ENCODE measurements at regions not wholly inside any gene's neighbourhood (a gene's known extent, or its start where the extent isn't known, plus 50 kb on each side); places are given as distances from the start of the nearest gene placed in this dataset.

DNA sequence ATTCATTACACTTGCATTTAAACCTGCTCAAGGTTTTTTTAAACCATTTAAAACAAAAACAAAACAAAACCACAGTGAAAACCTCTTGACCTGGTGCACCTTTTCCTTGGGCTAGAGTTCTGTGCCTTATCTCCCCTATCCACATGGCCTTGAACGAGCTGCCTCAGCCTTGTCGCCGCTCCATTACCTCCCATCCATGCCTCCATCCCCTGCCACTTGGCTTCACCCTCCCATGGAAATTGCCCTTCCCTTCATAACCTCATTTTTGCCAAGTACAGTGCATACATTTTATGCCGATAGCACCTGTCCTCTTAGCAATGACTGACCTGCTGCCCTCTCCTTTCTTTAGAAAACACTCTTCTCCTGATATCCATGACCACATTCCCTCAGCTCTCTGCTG, 188.6 kb upstream of the ASIC2 start:
- DNase-seq, result no peak

GRCh38 chr17:33482636-33483035, 189.5 kb upstream of the ASIC2 start:
- DNase-seq, result no peak

DNA sequence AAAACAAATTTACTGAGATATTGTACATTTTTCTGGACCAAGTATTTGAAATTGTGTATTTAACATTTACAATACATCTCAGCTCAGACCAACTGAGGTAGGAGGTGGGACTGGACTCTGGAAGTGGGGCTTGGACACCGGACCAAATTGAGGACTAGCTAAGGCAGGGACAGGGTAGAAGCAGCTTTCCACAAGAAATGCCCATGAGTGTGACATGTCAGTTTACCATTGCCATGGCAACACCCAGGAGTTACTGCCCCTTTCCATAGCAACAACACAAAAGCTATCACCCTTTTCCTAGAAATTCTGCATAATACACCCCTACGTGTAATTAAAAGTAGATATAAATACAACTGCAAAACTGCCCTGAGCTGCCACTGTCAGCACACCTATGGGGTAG, 191.5 kb upstream of the ASIC2 start:
- DNase-seq, result no peak

- DNase-seq, result no peak
These were observed 193.2 kb upstream of the ASIC2 start for GRCh38 chr17:33486135-33486885.

DNA sequence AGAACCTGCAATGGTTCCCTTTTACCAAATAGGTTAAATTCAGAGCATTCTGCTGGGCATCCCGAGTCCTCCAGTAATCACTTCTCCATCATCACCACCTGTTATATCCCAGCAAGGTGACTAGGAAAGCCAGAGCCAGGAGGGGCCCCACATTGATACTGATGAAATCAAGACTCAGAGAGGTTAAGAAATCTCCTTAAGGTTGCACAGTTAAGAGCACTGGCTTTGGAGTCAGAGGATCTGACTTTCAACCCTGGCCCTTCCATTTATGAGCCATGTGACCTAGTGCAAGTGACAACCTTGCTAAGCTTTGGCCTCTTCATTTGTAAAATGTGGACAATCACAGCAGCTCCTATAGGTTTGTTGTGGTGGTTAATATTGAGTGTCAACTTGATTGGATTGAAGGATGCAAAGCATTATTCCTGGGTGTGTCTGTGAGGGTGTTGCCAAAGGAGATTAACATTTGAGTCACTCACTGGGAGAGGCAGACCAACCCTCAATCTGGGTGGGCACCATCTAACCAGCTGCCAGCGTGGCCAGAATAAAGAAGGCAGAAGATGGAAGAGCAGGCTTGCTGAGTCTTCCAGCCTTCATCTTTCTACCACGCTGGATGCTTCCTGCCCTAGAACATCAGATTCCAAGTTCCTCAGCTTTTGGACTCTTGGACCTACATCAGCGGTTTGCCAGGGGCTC, 194.2 kb upstream of the ASIC2 start:
- no peak for DNase-seq

- DNase-seq, result no peak
These were observed 198.9 kb upstream of the ASIC2 start for GRCh38 chr17:33491871-33492481.

DNA sequence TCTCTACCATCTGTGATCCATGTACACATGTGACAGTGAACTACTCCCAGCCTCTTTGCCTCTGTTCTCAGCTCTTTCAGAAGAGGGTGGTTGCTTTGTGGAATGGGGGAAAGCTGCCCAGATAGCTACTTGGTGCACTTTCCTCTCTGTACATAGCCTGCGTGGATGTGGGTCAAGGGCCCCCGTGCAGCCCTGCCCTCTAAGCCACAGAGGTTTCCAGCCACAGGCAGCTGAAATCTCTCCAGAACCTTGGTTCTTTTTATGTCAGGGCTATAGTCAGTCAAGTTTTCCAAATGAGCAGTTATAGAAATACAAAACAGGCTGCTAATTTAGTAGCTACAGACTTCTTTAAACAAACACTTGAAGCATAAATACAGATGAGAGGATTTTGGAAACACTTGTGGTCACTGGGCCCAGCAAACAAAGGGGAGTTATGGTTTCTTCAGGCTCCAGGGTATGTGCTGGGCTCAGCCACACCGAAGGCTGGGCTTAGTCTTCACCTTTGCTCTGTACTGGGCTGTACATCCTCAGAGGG, 199.7 kb upstream of the ASIC2 start:
- DNase-seq, result no peak

DNA sequence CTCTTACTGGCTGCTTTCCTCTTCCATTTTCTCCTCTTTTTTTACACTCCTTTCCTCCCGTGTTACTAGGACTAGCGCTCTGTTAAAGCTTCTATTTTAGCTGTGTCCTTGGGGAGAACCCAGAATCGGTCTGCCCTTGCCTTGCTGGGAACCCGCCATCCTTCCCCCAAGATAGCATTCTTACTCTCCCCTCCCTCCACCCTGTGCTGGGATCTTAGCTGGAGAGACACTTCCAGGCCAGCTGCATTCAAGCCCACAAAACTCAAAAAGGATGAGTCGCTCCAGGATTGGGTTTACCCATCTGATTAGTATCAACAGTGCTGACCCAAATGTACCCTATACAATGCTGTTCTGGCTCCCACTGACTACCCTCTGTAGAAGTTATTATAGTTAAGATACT, 200.5 kb upstream of the ASIC2 start:
- no peak for DNase-seq

- no peak for DNase-seq
These were observed 201.1 kb upstream of the ASIC2 start for GRCh38 chr17:33494151-33494550.

DNA sequence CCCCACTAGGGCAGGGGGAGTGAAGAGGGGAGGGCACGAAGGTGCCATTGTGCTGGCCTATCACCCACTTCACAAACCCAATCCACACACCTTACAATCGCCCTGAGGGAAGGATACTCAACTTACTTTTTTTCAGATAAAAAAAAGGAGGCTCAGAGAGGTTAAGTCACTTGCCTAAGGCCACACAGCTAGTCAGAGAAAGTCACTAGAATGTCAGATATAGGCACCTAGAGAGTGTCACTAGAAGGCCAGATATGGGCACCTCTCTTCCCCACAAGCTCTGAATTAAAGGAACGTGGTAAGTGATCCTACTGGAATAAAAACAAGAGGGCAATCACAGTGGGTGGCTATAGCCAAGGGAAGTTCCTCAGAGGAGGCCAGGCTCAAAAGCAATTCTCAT, 204.5 kb upstream of the ASIC2 start:
- DNase-seq, result no peak

DNA sequence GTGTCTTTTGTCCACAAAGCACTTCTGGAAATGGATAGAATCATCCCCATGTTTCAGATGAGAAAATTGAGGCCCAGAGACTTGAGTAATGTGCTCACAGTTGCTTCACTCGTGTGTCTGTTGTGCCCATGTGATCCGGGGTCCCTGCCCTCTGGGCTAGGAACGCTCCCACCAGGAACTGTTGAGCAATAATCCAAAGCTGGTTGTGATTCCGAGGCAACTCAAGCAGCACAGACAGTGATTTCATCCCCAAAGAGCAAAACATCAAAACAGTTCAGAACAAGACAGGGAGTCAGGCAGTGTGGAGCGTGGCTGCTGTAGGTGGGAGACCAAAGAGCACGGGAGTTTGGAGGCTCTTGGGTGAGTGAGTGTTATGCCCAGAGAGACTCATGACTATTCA, 205.0 kb upstream of the ASIC2 start:
- no peak for DNase-seq

- no peak for DNase-seq
These were observed 205.9 kb upstream of the ASIC2 start for GRCh38 chr17:33499040-33499439.

DNA sequence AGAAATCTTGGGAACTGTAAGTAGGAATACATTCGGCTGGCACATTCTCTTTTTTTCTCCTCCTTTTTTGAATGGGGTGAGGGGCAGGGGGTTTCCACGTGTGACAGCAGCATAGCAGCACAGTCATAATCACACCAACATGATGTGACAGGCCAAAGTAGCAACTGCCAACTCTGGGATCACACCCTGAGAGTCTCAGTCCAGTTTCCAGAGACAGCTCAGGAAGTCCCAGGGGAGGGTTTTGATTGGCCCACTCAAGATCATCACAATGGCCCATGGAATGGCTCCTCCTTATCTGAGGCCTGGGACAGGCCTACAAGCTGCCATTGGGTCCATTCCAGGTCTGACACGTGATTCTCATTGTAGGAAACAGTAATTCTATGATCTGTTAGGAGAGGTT, 207.1 kb upstream of the ASIC2 start:
- DNase-seq, result no peak

DNA sequence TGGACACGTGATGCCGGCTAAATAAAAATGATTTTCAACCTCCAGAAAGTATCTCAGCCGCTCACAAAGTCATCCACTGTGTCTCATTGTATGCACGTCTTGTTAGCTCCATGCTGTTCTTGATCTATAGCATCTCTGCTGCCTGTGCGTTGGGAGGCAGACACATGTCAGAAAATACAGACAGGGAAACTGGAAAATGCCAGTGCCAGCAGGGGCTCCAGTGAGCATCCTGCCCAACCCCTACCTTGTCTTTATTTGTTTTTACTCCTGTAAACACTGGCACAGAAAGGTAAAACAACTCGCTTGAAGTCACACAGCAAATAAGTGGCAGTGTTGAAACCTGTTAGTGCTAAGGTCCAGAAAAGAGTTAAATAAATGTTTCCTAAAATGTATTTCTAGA, 208.1 kb upstream of the ASIC2 start:
- DNase-seq, result no peak

DNA sequence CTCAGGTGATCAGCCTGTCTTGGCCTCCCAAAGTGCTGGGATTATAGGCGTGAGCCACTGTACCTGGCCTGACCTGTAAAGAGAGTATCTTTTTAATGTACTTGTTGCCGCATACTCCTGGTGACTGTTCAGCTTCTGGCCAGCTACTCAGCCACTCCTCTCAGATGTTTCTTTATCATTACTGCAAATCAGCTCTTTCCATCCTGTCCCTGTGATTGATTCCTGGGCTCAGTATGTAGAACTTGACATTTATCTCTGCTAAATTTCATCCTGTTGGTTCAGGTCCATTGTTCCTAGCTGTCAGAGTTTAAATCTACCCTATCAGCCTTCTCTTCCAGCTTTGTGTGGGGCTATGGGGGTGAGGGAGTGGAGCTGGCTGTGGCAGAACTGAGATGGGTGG, 211.5 kb upstream of the ASIC2 start:
- DNase-seq, result no peak

DNA sequence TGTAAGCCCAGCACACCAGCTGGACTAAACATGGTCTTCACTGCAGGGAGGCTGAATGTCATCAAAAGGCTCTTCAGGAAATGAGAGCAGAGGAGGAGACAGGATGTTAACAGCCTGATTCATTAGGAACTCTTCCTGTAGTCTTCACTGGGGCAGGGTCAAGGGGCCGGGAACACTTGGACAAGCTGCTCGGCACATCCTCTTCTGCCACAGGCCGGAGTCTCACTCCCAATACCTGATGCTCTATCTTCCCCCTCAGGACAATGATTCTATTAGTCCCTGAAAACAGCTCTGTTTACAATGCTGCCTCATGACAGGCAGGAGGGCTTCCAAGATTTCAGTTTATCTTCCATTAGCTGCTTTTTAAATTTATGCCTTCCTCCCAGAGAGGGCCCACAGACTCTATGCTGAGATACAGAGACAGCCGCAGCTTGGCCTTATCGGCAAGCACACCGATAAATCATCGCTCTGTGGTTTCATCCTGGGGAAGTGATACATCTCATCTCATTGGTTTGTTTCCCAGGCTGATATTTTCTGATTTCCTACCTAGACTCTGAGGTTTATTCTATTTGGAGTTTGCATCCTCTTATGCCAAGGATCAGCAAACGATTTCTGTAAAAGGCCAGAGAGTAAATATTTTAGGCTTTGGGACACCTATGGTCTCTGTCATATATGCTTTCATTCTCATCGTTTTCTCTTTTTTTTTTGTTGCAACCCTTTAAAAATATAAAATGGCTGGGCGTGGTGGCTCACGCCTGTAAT, 214.0 kb upstream of the ASIC2 start:
- DNase-seq, result no peak

DNA sequence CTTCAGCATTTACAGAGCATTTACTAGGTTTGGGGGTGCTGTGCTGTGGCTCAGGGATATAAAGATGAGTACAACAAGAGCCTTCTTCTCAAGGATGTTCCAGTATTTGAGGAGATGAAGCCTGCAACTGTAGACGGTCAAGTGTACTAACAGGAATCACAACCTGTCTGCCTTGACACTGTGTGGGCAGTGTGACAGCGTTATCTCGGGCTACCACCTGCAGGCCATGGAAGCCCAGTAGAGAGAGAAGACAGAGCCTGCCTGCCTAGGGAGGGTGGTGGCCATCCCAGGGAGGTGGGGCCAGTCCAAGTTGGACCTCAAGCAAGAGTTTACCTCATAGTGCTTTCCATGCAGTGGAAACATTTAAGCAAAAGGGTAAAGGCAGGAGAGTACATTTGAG, 215.1 kb upstream of the ASIC2 start:
- DNase-seq, result no peak

DNA sequence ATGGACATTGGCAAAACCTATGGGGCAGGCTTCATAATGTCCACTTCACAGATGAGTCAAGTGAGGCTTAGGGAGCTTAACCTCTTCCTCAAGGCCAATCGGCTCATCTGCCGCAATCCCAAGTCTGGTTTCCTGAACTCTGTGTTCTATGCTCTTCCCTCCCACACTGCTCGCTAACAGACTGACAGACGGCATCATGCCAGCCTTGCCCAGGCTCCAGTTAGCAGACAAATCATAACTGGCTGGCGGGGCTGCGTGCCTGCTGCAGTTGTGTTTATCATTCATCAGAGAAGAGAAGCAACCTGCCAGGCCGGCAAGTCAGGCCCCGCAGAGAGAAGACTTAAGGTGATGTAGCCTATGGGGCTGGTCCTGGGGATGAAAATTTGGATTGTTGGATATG, 216.2 kb upstream of the ASIC2 start:
- DNase-seq, result no peak

GRCh38 chr17:33511670-33512069, 218.6 kb upstream of the ASIC2 start:
- DNase-seq, result no peak

DNA sequence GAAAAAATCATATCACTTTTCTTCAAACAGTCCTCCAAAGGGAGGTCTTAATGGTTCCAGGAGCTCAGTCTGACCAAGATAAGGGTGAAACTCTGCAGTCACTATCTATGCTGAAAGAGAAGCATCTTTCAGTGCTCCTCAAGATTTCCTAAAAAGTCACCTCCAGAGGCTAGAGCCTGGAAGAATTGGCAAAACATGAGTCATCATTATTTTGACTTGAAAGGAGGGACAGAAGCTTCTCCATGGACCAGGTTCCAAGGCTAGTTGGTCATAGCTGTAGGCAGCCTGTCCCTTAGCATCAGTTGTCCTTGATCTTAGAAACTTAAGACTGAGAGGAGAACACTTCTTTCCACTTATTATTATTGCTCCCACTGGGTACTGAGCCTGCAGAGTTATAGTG, 219.0 kb upstream of the ASIC2 start:
- DNase-seq, result no peak

- no peak for DNase-seq
These were observed 220.7 kb upstream of the ASIC2 start for GRCh38 chr17:33513769-33514168.

- DNase-seq, result no peak
These were observed 221.3 kb upstream of the ASIC2 start for GRCh38 chr17:33514369-33514768.

DNA sequence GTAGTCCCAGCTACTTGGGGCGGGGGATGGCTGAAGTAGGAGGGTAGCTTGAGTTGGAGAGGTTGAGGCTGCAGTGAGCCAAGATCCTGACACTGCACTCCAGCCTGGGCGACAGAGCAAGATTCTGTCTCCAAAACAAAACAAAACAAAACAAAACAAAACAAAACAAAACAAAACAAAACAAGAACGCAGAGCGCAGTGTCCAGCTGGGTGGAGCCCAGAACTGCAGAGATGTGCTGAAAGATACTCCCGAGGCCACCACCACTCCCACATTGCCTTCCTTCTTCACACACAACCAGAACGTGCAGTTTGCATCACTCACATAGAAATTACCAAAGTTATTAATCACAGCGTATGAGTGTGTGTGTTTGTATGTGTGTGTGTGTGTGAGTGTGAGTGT, 222.9 kb upstream of the ASIC2 start:
- no peak for DNase-seq

Measured in CD4-positive, alpha-beta T cell treated with Interleukin-6 for 4 hours (primary cell).